Transverse colon (tissue), 3 donors: ENCODE measurements at regions not wholly inside any gene's neighbourhood (a gene's known extent, or its start where the extent isn't known, plus 50 kb on each side); places are given as distances from the start of the nearest gene placed in this dataset.

ENCODE experiments used
- POLR2A ChIP-seq: fragments of 450-650 bp; IDR thresholded peaks from one replicate; pipeline ENCODE4 v1.6.1; 2016; ENCODE audit warnings: antibody characterized with exemption, mild to moderate bottlenecking, moderate library complexity
- POLR2AphosphoS5 ChIP-seq, 3 donors: sonication (generic); formaldehyde crosslinking; IDR thresholded peaks; one replicate each; pipeline ENCODE4 v1.6.1; 2016; ENCODE audit warnings: antibody characterized with exemption in 3 of 3

GRCh38 chr9:61667559-61668121, 477.8 kb downstream of the SPATA31A7 start:
- TF ChIP-seq POLR2A: no peak
- no peak for TF ChIP-seq POLR2AphosphoS5 (IDR thresholded peaks at IDR 0.05)
